ENCODE measurements at regions not wholly inside any gene's neighbourhood (a gene's known extent, or its start where the extent isn't known, plus 50 kb on each side); places are given as distances from the start of the nearest gene placed in this dataset.
"Not testable (repeated sequence)": the region's sequence is repeated elsewhere in the genome, so short reads cannot be mapped to it uniquely, and the experiment has no call there.

- no peak overlapping the region for H3K9ac ChIP-seq (ENCODE audit: low read length)
- no peaks in the 10 kb centered on the region for H3K27me3 ChIP-seq (replicated peaks; ENCODE audit: control insufficient read depth, insufficient read depth, low read length)
- H3K36me3 ChIP-seq (ENCODE audit: control insufficient read depth, insufficient read depth, low read length, severe bottlenecking), result no peaks in the 10 kb centered on the region
- H3K4me1 ChIP-seq (ENCODE audit: control insufficient read depth, insufficient read depth, low read length), result no peaks in the 10 kb centered on the region
- no peak for DNase-seq (ENCODE audit: low read depth)
- no peaks in the 10 kb centered on the region for H3K9me3 ChIP-seq (ENCODE audit: control insufficient read depth, low read length)
- no peak overlapping the region for H3K4me3 ChIP-seq (ENCODE audit: low read length)
These were observed 1243.3 kb upstream of the SEL1L start for GRCh38 chr14:82776958-82777357.

GRCh38 chr14:82778008-82778590, 1244.4 kb upstream of the SEL1L start:
- no peaks in the 10 kb centered on the region for H3K4me1 ChIP-seq (ENCODE audit: control insufficient read depth, insufficient read depth, low read length)
- no peak overlapping the region for H3K9ac ChIP-seq (ENCODE audit: low read length)
- H3K36me3 ChIP-seq (ENCODE audit: control insufficient read depth, insufficient read depth, low read length, severe bottlenecking), result no peaks in the 10 kb centered on the region
- no peaks in the 10 kb centered on the region for H3K9me3 ChIP-seq (ENCODE audit: control insufficient read depth, low read length)
- H3K27me3 ChIP-seq (replicated peaks; ENCODE audit: control insufficient read depth, insufficient read depth, low read length), result no peaks in the 10 kb centered on the region
- no peak overlapping the region for H3K4me3 ChIP-seq (ENCODE audit: low read length)
- no peak for DNase-seq (ENCODE audit: low read depth)

- Histone ChIP-seq H3K4me3 (ENCODE audit: low read length) (no peak overlapping the region), H3K4me1 (ENCODE audit: control insufficient read depth, insufficient read depth, low read length) (no peaks in the 10 kb centered on the region), H3K9ac (ENCODE audit: low read length) (no peak overlapping the region), H3K27me3 (replicated peaks; ENCODE audit: control insufficient read depth, insufficient read depth, low read length) (no peaks in the 10 kb centered on the region), H3K36me3 (ENCODE audit: control insufficient read depth, insufficient read depth, low read length, severe bottlenecking) (no peaks in the 10 kb centered on the region), H3K9me3 (ENCODE audit: control insufficient read depth, low read length) (no peaks in the 10 kb centered on the region)
- DNase-seq (ENCODE audit: low read depth), result no peak
These were observed 1244.9 kb upstream of the SEL1L start for GRCh38 chr14:82778601-82779000.

- Histone ChIP-seq H3K4me1 (ENCODE audit: control insufficient read depth, insufficient read depth, low read length) (no peaks in the 10 kb centered on the region), H3K9me3 (ENCODE audit: control insufficient read depth, low read length) (no peaks in the 10 kb centered on the region), H3K4me3 (ENCODE audit: low read length) (no peak overlapping the region), H3K27me3 (replicated peaks; ENCODE audit: control insufficient read depth, insufficient read depth, low read length) (no peaks in the 10 kb centered on the region), H3K9ac (ENCODE audit: low read length) (no peak overlapping the region), H3K36me3 (ENCODE audit: control insufficient read depth, insufficient read depth, low read length, severe bottlenecking) (no peaks in the 10 kb centered on the region)
- no peak for DNase-seq (ENCODE audit: low read depth)
These were observed 1245.6 kb upstream of the SEL1L start for GRCh38 chr14:82779301-82779700.

- Histone ChIP-seq H3K4me1 (ENCODE audit: control insufficient read depth, insufficient read depth, low read length) (no peaks in the 10 kb centered on the region), H3K4me3 (ENCODE audit: low read length) (no peak overlapping the region), H3K9ac (ENCODE audit: low read length) (no peak overlapping the region), H3K36me3 (ENCODE audit: control insufficient read depth, insufficient read depth, low read length, severe bottlenecking) (no peaks in the 10 kb centered on the region), H3K27me3 (replicated peaks; ENCODE audit: control insufficient read depth, insufficient read depth, low read length) (no peaks in the 10 kb centered on the region), H3K9me3 (ENCODE audit: control insufficient read depth, low read length) (no peaks in the 10 kb centered on the region)
- no peak for DNase-seq (ENCODE audit: low read depth)
These were observed 1252.3 kb upstream of the SEL1L start for GRCh38 chr14:82785756-82786482.

- no peaks in the 10 kb centered on the region for H3K4me1 ChIP-seq (ENCODE audit: control insufficient read depth, insufficient read depth, low read length)
- DNase-seq (ENCODE audit: low read depth), result no peak
- no peak overlapping the region for H3K4me3 ChIP-seq (ENCODE audit: low read length)
- no peaks in the 10 kb centered on the region for H3K36me3 ChIP-seq (ENCODE audit: control insufficient read depth, insufficient read depth, low read length, severe bottlenecking)
- no peaks in the 10 kb centered on the region for H3K9me3 ChIP-seq (ENCODE audit: control insufficient read depth, low read length)
- no peak overlapping the region for H3K9ac ChIP-seq (ENCODE audit: low read length)
- no peaks in the 10 kb centered on the region for H3K27me3 ChIP-seq (replicated peaks; ENCODE audit: control insufficient read depth, insufficient read depth, low read length)
These were observed 1252.8 kb upstream of the SEL1L start for GRCh38 chr14:82786483-82786880.

GRCh38 chr14:82796086-82796485, 1262.4 kb upstream of the SEL1L start:
- Histone ChIP-seq H3K9me3 (ENCODE audit: control insufficient read depth, low read length) (no peaks in the 10 kb centered on the region), H3K4me3 (ENCODE audit: low read length) (no peak overlapping the region), H3K36me3 (ENCODE audit: control insufficient read depth, insufficient read depth, low read length, severe bottlenecking) (no peaks in the 10 kb centered on the region), H3K4me1 (ENCODE audit: control insufficient read depth, insufficient read depth, low read length) (no peaks in the 10 kb centered on the region), H3K27me3 (replicated peaks; ENCODE audit: control insufficient read depth, insufficient read depth, low read length) (peaks cover 4% of the 10 kb centered on the region), H3K9ac (ENCODE audit: low read length) (no peak overlapping the region)
- no peak for DNase-seq (ENCODE audit: low read depth)

- H3K4me1 ChIP-seq (ENCODE audit: control insufficient read depth, insufficient read depth, low read length), result no peaks in the 10 kb centered on the region
- no peak for DNase-seq (ENCODE audit: low read depth)
- no peaks in the 10 kb centered on the region for H3K36me3 ChIP-seq (ENCODE audit: control insufficient read depth, insufficient read depth, low read length, severe bottlenecking)
- no peak overlapping the region for H3K9ac ChIP-seq (ENCODE audit: low read length)
- peaks cover 4% of the 10 kb centered on the region for H3K27me3 ChIP-seq (replicated peaks; ENCODE audit: control insufficient read depth, insufficient read depth, low read length)
- H3K4me3 ChIP-seq (ENCODE audit: low read length), result no peak overlapping the region
- no peaks in the 10 kb centered on the region for H3K9me3 ChIP-seq (ENCODE audit: control insufficient read depth, low read length)
These were observed 1264.6 kb upstream of the SEL1L start for GRCh38 chr14:82798276-82798675.

GRCh38 chr14:82805892-82806825, 1272.5 kb upstream of the SEL1L start:
- Histone ChIP-seq H3K4me3 (ENCODE audit: low read length) (no peak overlapping the region), H3K27me3 (replicated peaks; ENCODE audit: control insufficient read depth, insufficient read depth, low read length) (no peaks in the 10 kb centered on the region), H3K9ac (ENCODE audit: low read length) (no peak overlapping the region), H3K36me3 (ENCODE audit: control insufficient read depth, insufficient read depth, low read length, severe bottlenecking) (no peaks in the 10 kb centered on the region), H3K4me1 (ENCODE audit: control insufficient read depth, insufficient read depth, low read length) (no peaks in the 10 kb centered on the region), H3K9me3 (ENCODE audit: control insufficient read depth, low read length) (no peaks in the 10 kb centered on the region)
- DNase-seq (ENCODE audit: low read depth), result no peak

GRCh38 chr14:82811246-82811645, 1277.6 kb upstream of the SEL1L start:
- Histone ChIP-seq H3K9ac (ENCODE audit: low read length) (no peak overlapping the region), H3K9me3 (ENCODE audit: control insufficient read depth, low read length) (no peaks in the 10 kb centered on the region), H3K4me1 (ENCODE audit: control insufficient read depth, insufficient read depth, low read length) (no peaks in the 10 kb centered on the region)

GRCh38 chr14:82814339-82814738, 1280.7 kb upstream of the SEL1L start:
- not testable (repeated sequence) for H3K4me3 ChIP-seq (ENCODE audit: low read length); H3K9me3 ChIP-seq (ENCODE audit: control insufficient read depth, low read length); H3K36me3 ChIP-seq (ENCODE audit: control insufficient read depth, insufficient read depth, low read length, severe bottlenecking); H3K9ac ChIP-seq (ENCODE audit: low read length); DNase-seq (ENCODE audit: low read depth); H3K4me1 ChIP-seq (ENCODE audit: control insufficient read depth, insufficient read depth, low read length); H3K27me3 ChIP-seq (replicated peaks; ENCODE audit: control insufficient read depth, insufficient read depth, low read length)

More at GRCh38 chr14:82811246-82811645, 1277.6 kb upstream of the SEL1L start:
- Histone ChIP-seq H3K4me3 (ENCODE audit: low read length) (no peak overlapping the region), H3K36me3 (ENCODE audit: control insufficient read depth, insufficient read depth, low read length, severe bottlenecking) (no peaks in the 10 kb centered on the region), H3K27me3 (replicated peaks; ENCODE audit: control insufficient read depth, insufficient read depth, low read length) (no peaks in the 10 kb centered on the region)
- DNase-seq (ENCODE audit: low read depth), result no peak

Measured in adipocyte (in vitro differentiated cells).